Mesenchymal stem cell (in vitro differentiated cells and primary cell): ENCODE measurements at regions not wholly inside any gene's neighbourhood (a gene's known extent, or its start where the extent isn't known, plus 50 kb on each side); places are given as distances from the start of the nearest gene placed in this dataset.
"Not testable (repeated sequence)": the region's sequence is repeated elsewhere in the genome, so short reads cannot be mapped to it uniquely, and the experiment has no call there.

ENCODE experiments used
- DNase-seq: peaks from one replicate; pipeline ENCODE4 v3.0.0-alpha.2; 2013
- H2AFZ ChIP-seq: one replicate; pipeline ENCODE4 v1.6.1; 2013; ENCODE audit warnings: low read depth, mild to moderate bottlenecking, control low read depth, inconsistent platforms, low read length, moderate library complexity
- H2AK5ac ChIP-seq: 2 replicates; pipeline ENCODE4 v1.6.1; 2013; ENCODE audit warnings: low read length, moderate library complexity, mild to moderate bottlenecking, inconsistent platforms; ENCODE audit not compliant: severe bottlenecking
- H2BK120ac ChIP-seq: one replicate; pipeline ENCODE4 v1.6.1; 2013; ENCODE audit warnings: low read depth, mild to moderate bottlenecking, inconsistent platforms, low read length, moderate library complexity
- H2BK12ac ChIP-seq, 2 experiments: one replicate each; pipeline ENCODE4 v1.6.1; 2013; ENCODE audit warnings: inconsistent platforms in 2 of 2, low read length in 2 of 2, mild to moderate bottlenecking in 2 of 2, moderate library complexity in 2 of 2, control low read depth in 1 of 2
- H2BK15ac ChIP-seq: one replicate; pipeline ENCODE4 v1.6.1; 2013; ENCODE audit warnings: mild to moderate bottlenecking, low read depth, inconsistent platforms; ENCODE audit not compliant: poor library complexity, severe bottlenecking
- H2BK5ac ChIP-seq: 2 replicates; pipeline ENCODE4 v1.6.1; 2013; ENCODE audit warnings: low read depth, mild to moderate bottlenecking, low read length, control low read depth, inconsistent platforms; ENCODE audit not compliant: poor library complexity, severe bottlenecking
- H3K14ac ChIP-seq, 2 experiments: one replicate each; pipeline ENCODE4 v1.6.1; 2013; ENCODE audit warnings: inconsistent platforms in 2 of 2, low read length in 2 of 2, control low read depth in 1 of 2, mild to moderate bottlenecking in 1 of 2, moderate library complexity in 1 of 2
- H3K18ac ChIP-seq, 2 experiments: one replicate each; pipeline ENCODE4 v1.6.1; 2013; ENCODE audit warnings: inconsistent platforms in 2 of 2, low read length in 2 of 2, control low read depth in 1 of 2, low read depth in 1 of 2, mild to moderate bottlenecking in 1 of 2
- H3K23ac ChIP-seq, 2 experiments: one replicate each; pipeline ENCODE4 v1.6.1; 2013; ENCODE audit warnings: inconsistent platforms in 2 of 2, low read length in 2 of 2, mild to moderate bottlenecking in 2 of 2, moderate library complexity in 2 of 2, control low read depth in 1 of 2
- H3K27ac ChIP-seq: 2 replicates; pipeline ENCODE4 v1.5.1; 2013; ENCODE audit warnings: mild to moderate bottlenecking, moderate library complexity, low read length, control low read depth, inconsistent platforms; ENCODE audit not compliant: poor library complexity, severe bottlenecking
- H3K27me3 ChIP-seq, 2 experiments: 2 replicates each; pipeline versions ENCODE4 v1.6.1 to v1.7.0; 2013; ENCODE audit warnings: low read length in 2 of 2, mild to moderate bottlenecking in 2 of 2, moderate library complexity in 2 of 2, control low read depth in 1 of 2, inconsistent platforms in 1 of 2; ENCODE audit not compliant: control insufficient read depth in 1 of 2, insufficient read depth in 1 of 2
- H3K36me3 ChIP-seq, 2 experiments: 2 replicates each; pipeline versions ENCODE4 v1.6.1 to v1.7.0; 2013; ENCODE audit warnings: low read length in 2 of 2, control low read depth in 1 of 2, inconsistent platforms in 1 of 2, low read depth in 1 of 2, mild to moderate bottlenecking in 1 of 2; ENCODE audit not compliant: insufficient read depth in 2 of 2, control insufficient read depth in 1 of 2
- H3K4ac ChIP-seq, 2 experiments: one replicate each; pipeline ENCODE4 v1.6.1; 2013; ENCODE audit warnings: inconsistent platforms in 2 of 2, low read length in 2 of 2, mild to moderate bottlenecking in 2 of 2, moderate library complexity in 2 of 2, control low read depth in 1 of 2, low read depth in 1 of 2
- H3K4me1 ChIP-seq: 2 replicates; pipeline ENCODE4 v1.6.1; 2013; ENCODE audit warnings: low read depth, low read length, control low read depth; ENCODE audit not compliant: control insufficient read depth, insufficient read depth
- H3K4me2 ChIP-seq: 2 replicates; pipeline ENCODE4 v1.6.1; 2013; ENCODE audit warnings: low read length, mild to moderate bottlenecking, inconsistent platforms; ENCODE audit not compliant: poor library complexity, severe bottlenecking
- H3K4me3 ChIP-seq, 2 experiments: 2 replicates each; pipeline versions ENCODE4 v1.5.1 to v1.7.0; 2013; ENCODE audit warnings: low read length in 2 of 2, mild to moderate bottlenecking in 2 of 2, control low read depth in 1 of 2, low read depth in 1 of 2; ENCODE audit not compliant: insufficient read depth in 1 of 2
- H3K79me1 ChIP-seq: replicated peaks from 2 replicates; pipeline ENCODE4 v1.6.1; 2013; ENCODE audit warnings: mild to moderate bottlenecking, control low read depth, low read length, inconsistent platforms; ENCODE audit not compliant: poor library complexity, severe bottlenecking
- H3K9ac ChIP-seq: 2 replicates; pipeline ENCODE4 v1.7.0; 2013; ENCODE audit warnings: mild to moderate bottlenecking, low read length, moderate library complexity
- H3K9me3 ChIP-seq: 2 replicates; pipeline ENCODE4 v1.7.0; 2013; ENCODE audit warnings: mild to moderate bottlenecking, low read length; ENCODE audit not compliant: control insufficient read depth
- H4K8ac ChIP-seq: one replicate; pipeline ENCODE4 v1.6.1; 2013; ENCODE audit warnings: inconsistent platforms, mild to moderate bottlenecking, low read length, moderate library complexity
- H4K91ac ChIP-seq: one replicate; pipeline ENCODE4 v1.6.1; 2013; ENCODE audit warnings: mild to moderate bottlenecking, low read length, inconsistent platforms
- WGBS: methylation state at CpG from one replicate; pipeline ENCODE4 v1.1.7; 2013; ENCODE audit warnings: mixed read lengths; 5-methylcytosine and 5-hydroxymethylcytosine counted together

DNA sequence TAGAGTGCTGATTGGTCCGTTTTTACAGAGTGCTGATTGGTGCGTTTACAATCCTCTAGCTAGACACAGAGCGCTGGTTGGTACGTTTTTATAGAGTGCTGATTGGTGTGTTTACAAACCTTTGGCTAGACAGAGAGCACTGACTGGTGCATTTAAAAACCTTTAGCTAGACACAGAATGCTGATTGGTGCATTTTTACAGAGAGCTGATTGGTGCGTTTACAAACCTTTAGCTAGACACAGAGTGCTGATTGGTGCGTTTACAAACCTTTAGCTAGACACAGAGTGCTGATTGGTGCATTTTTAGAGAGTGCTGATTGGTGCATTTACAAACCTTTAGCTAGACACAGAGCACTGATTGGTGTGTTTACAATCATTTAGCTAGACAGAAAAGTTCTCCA is 1430.9 kb upstream of the B3GALT2 start:
- not testable (repeated sequence) for H2BK120ac ChIP-seq, H3K9ac ChIP-seq

DNA sequence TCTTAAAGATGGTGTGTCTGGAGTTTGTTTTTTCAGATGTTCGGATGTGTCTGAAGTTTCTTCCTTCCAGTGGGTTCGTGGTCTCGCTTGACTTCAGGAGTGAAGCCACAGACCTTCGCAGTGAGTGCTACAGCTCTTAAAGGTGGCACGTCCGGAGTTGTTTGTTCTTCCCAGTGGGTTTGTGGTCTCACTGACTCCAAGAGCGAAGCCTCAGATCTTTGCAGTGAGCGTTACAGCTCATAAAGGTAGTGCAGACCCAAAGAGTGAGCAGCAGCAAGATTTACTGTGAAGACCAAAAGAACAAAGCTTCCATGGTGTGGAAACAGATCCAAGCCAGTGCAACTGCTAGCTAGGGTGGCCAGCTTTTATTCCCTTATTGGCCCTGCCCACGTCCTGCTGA is 1430.4 kb upstream of the B3GALT2 start:
- Histone ChIP-seq H4K91ac (no peak overlapping the region), H2AK5ac (no peak overlapping the region), H3K27ac (no peak overlapping the region), H2AFZ (no peak overlapping the region), H3K18ac (no peak overlapping the region), H3K4me3 (no peak overlapping the region), H3K9ac (no peak overlapping the region), H3K9me3 (peaks cover 32% of the 10 kb centered on the region), H2BK120ac (no peak overlapping the region), H3K36me3 (no peaks in the 10 kb centered on the region), H3K4me1 (no peaks in the 10 kb centered on the region), H2BK12ac (no peak overlapping the region), H4K8ac (no peak overlapping the region), H3K14ac (no peak overlapping the region), H3K4ac (no peak overlapping the region), H3K4me2 (no peak overlapping the region), H2BK15ac (no peak overlapping the region), H2BK5ac (no peak overlapping the region), H3K27me3 (no peaks in the 10 kb centered on the region), H3K23ac (no peak overlapping the region), H3K79me1 (no peaks in the 10 kb centered on the region)
- WGBS, result 80% methylated on average over 9 of the region's 9 CpGs
- no peak for DNase-seq

More for the DNA sequence above, 1430.9 kb upstream of the B3GALT2 start:
- H3K36me3 ChIP-seq, DNase-seq, H2AK5ac ChIP-seq, H3K79me1 ChIP-seq, H2AFZ ChIP-seq, H3K27ac ChIP-seq, H4K91ac ChIP-seq, H3K14ac ChIP-seq, H3K23ac ChIP-seq, H3K4me3 ChIP-seq, H3K27me3 ChIP-seq, H3K4me1 ChIP-seq, H2BK12ac ChIP-seq, H3K4me2 ChIP-seq, H3K18ac ChIP-seq, H2BK5ac ChIP-seq, H2BK15ac ChIP-seq, H3K4ac ChIP-seq, H4K8ac ChIP-seq: not testable (repeated sequence)
- WGBS, result 83% methylated on average over 6 of the region's 6 CpGs
- H3K9me3 ChIP-seq, result peaks cover 32% of the 10 kb centered on the region

DNA sequence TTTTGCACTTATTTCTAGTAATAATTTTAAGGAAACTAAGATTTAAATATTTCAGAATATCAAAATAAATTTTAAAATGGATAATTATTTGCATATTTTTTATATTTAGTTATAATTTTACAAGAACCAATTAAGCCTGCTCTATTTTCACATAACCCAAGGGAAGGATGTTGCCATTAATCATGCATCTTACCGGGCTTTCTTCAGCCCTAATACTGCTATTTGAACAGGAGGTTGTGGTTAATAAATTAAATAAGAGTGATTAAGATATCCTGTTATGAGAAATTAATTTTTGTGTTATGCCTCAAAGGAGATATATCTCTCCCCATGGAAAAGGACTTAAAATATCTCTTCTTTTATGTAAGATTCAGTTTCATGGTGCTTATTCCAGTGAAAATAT is 1415.8 kb upstream of the B3GALT2 start:
- no peak overlapping the region for H2BK5ac ChIP-seq
- H3K4me3 ChIP-seq, result no peak overlapping the region
- no CpG with 5 or more reads among the region's 1 CpG for WGBS

DNA sequence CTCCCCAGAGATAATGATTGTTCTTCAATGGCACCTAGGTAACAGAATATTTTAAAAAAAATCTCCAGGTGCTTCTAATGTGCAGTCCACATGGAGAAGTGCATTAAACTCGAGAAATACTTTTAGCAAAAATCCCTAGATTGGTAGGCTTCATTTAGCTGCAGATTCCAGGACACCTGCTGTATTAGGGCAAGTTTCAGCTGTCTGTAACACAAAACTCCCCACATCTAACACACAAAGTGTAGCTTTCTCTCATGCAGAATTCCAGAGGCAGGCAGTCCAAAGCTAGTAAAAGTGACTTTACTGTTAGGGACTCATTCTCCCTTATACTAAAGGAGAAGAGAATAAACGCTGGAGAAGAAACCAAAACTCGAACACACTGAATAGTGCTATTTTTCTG is 1414.3 kb upstream of the B3GALT2 start:
- WGBS, result 66% methylated on average over 3 of the region's 3 CpGs
- no peak overlapping the region for H3K18ac ChIP-seq

More for the DNA sequence above, 1415.8 kb upstream of the B3GALT2 start:
- Histone ChIP-seq H4K91ac (no peak overlapping the region), H3K23ac (no peak overlapping the region), H3K27ac (no peak overlapping the region), H2AFZ (no peak overlapping the region), H3K79me1 (no peaks in the 10 kb centered on the region), H4K8ac (no peak overlapping the region), H2BK15ac (no peak overlapping the region), H2BK120ac (no peak overlapping the region), H3K14ac (no peak overlapping the region), H3K9ac (no peak overlapping the region), H3K18ac (no peak overlapping the region), H3K4ac (no peak overlapping the region), H3K27me3 (no peaks in the 10 kb centered on the region), H3K36me3 (no peaks in the 10 kb centered on the region), H3K9me3 (no peaks in the 10 kb centered on the region), H3K4me1 (no peaks in the 10 kb centered on the region), H2BK12ac (no peak overlapping the region), H2AK5ac (no peak overlapping the region), H3K4me2 (no peak overlapping the region)
- no peak for DNase-seq

More for the DNA sequence above, 1414.3 kb upstream of the B3GALT2 start:
- Histone ChIP-seq H2BK120ac (no peak overlapping the region), H2BK12ac (no peak overlapping the region), H3K4me1 (no peaks in the 10 kb centered on the region), H2AFZ (no peak overlapping the region), H3K27me3 (no peaks in the 10 kb centered on the region), H2AK5ac (no peak overlapping the region), H4K8ac (no peak overlapping the region), H3K9ac (no peak overlapping the region), H2BK5ac (no peak overlapping the region), H3K27ac (no peak overlapping the region), H3K4me2 (no peak overlapping the region), H3K36me3 (no peaks in the 10 kb centered on the region), H2BK15ac (no peak overlapping the region), H3K79me1 (no peaks in the 10 kb centered on the region), H3K9me3 (no peaks in the 10 kb centered on the region), H4K91ac (no peak overlapping the region), H3K4ac (no peak overlapping the region), H3K23ac (no peak overlapping the region), H3K4me3 (no peak overlapping the region), H3K14ac (no peak overlapping the region)
- no peak for DNase-seq
